ENCODE measurements at regions not wholly inside any gene's neighbourhood (a gene's known extent, or its start where the extent isn't known, plus 50 kb on each side); places are given as distances from the start of the nearest gene placed in this dataset.

GRCh38 chr3:107868449-107868848 is 222.4 kb downstream of the CD47 start:
- TF ChIP-seq PAX5 (IDR thresholded peaks at IDR 0.05; ENCODE audit: insufficient read depth, low read length, severe bottlenecking) (no peak), POLR2AphosphoS5 (IDR thresholded peaks at IDR 0.05; ENCODE audit: low read depth, low read length) (no peak), POLR2A (IDR thresholded peaks at IDR 0.05; ENCODE audit: low read depth, low read length) (no peak), POU2F2 (IDR thresholded peaks at IDR 0.05; ENCODE audit: low read depth, low read length) (no peak), TAF1 (IDR thresholded peaks at IDR 0.05; ENCODE audit: low read depth, low read length) (no peak), SPI1 (IDR thresholded peaks at IDR 0.05; ENCODE audit: low read depth, low read length) (no peak)
- FAIRE-seq (no peak), DNase-seq (ENCODE audit: insufficient read length, low spot score) (no peak)

GRCh38 chr3:107861904-107862303 is 228.9 kb downstream of the CD47 start:
- TF ChIP-seq PAX5 (IDR thresholded peaks at IDR 0.05; ENCODE audit: insufficient read depth, low read length, severe bottlenecking) (peak; percentile 85), SPI1 (IDR thresholded peaks at IDR 0.05; ENCODE audit: low read depth, low read length) (peak; percentile 72), TAF1 (IDR thresholded peaks at IDR 0.05; ENCODE audit: low read depth, low read length) (no peak)
- FAIRE-seq (peak; percentile 84), DNase-seq (ENCODE audit: insufficient read length, low spot score) (no peak)

DNA sequence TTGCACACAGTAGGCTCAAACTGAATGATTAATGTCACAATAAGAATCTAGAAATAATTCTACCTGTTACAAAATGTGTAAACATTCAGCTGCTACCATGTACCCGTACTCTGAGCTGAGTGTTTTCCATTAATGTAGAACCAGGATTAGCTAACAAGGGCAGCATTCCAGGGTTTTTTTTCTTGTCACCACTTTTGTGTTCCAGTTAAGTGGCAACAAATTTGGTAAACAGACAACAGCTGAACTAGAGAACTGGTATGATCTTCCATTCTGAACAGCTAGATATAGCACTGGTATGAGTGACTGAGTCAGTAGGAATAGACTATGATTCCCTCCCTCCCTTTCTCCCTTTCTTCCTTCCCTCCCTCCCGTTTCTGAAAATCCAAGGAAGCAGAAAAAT is 229.4 kb downstream of the CD47 start:
- FAIRE-seq, result no peak
- TF ChIP-seq POLR2A (IDR thresholded peaks at IDR 0.05; ENCODE audit: low read depth, low read length), result no peak
- TF ChIP-seq POU2F2 (IDR thresholded peaks at IDR 0.05; ENCODE audit: low read depth, low read length), result no peak
- TF ChIP-seq PAX5 (IDR thresholded peaks at IDR 0.05; ENCODE audit: insufficient read depth, low read length, severe bottlenecking), result no peak
- no peak for TF ChIP-seq SPI1 (IDR thresholded peaks at IDR 0.05; ENCODE audit: low read depth, low read length)
- DNase-seq (ENCODE audit: insufficient read length, low spot score), result no peak
